HG03280 (cell line): ENCODE measurements at regions not wholly inside any gene's neighbourhood (a gene's known extent, or its start where the extent isn't known, plus 50 kb on each side); places are given as distances from the start of the nearest gene placed in this dataset.

Source experiments
- ATAC-seq: cut with Tn5 transposase; IDR thresholded peaks from one replicate; pipeline ENCODE4 v1.9.1; 2021; ENCODE audit warnings: mild to moderate bottlenecking, moderate library complexity; ENCODE audit not compliant: unreplicated experiment

- no peak for ATAC-seq
Measured at GRCh38 chr6:169165561-169166300, 87.9 kb downstream of the THBS2 start.

DNA sequence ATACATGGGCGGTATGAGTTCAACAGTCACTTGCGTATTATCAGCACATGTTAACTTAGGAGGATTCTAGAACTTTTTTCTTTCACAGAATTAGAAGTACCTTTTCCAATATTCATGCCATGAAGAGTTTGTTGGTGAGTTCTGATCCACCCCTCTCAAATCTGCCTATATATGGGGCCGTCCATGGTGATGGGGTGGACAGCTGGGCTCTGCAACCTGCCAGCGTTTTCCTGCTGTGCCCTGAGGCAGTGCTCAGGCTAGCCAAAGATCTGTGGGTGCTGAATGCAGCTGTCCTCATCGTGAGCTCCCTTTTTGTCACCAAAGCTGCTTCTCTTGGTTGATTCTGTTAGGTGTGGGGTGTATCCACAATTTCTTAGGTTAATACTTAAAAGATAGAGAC, 88.7 kb downstream of the THBS2 start:
- no peak for ATAC-seq

GRCh38 chr6:169164451-169164850, 89.2 kb downstream of the THBS2 start:
- ATAC-seq, result no peak

DNA sequence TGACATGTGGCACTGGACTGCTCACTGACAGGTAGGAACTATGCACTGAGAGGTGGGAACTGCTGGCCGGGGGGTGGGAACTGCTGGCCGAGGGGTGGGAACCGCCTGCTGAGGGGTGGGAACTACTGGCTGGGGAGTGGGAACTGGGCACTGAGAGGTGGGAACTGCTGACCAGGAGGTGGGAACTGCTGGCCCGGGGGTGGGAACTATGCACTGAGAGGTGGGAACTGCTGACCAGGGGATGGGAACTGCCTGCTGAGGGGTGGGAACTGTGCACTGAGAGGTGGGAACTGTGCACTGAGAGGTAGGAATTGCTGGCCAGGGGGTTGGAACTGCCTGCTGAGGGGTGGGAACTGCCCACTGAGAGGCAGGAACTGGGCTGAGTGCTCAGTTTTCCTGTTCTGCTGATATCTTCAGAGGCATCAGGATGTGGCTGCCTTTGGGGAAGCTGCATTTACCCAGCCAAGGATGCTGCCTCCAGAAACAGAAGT, 90.2 kb downstream of the THBS2 start:
- ATAC-seq, result no peak

DNA sequence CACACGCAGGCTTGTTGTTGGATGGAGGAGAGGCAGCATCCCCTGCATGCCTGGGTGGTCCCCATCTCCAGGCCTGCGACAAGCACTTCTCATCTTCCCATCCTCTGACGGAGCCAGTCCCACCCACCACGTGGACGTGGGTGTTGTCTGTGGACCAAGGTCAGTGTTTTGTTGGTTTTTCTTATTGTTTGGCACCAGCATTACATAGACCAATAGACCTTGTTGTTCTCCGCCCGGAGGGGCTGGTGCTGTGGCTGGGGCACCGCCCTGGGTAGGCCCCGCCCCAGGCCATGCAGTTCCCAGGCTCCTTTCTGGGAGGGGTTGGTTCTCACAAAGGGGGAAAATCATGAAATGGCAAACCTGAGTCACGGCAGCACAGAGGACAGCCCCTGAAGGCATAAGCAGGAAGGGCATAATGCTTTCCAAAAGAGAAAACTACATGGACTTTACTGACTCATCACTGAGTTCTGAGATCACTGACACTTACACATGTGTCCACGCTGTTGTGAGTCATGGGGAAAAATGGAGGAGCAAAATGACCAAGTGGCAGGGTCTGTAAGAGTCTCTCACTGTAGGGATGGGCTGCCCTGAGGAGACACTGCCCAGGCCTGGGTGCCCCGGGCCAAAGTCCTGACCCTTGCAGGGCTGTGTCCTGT, 90.8 kb downstream of the THBS2 start:
- ATAC-seq, result no peak

- ATAC-seq, result no peak
Measured at GRCh38 chr6:169162249-169162648, 91.4 kb downstream of the THBS2 start.

- no peak for ATAC-seq
Measured at GRCh38 chr6:169161572-169162167, 92.0 kb downstream of the THBS2 start.

DNA sequence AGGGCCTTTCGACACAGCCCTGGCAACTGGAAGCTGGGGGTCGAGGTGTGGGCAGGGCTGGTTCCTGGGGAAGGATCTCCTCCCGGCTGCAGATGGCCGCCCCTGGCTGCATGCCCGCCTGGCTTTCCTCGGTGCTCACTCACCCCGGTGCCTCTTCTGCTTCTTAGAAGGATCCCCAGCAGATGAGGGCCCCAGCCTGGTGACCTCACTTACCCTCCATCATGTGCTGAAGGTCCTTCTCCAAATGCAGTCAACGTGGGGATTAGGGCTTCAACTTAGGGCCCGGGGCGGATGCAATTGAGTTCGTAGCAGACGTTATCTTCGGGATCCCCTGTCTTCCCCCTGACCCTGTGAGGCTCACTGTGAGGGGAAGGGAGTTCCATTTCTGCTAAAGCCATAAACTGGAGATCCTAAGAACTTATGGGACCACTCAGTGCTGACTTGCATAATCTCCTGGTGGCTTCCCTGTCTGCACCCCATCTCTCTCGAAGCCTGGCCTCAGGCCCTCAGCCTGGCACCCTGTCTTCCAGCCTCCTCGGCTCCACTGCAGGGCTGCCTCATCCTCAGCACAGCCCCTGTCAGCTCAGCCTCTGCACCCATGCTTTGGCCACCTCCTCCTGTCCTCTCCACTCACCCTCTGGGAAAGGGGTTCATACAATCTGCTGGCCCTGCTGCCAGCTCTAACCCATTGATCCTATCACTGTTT, 92.6 kb downstream of the THBS2 start:
- ATAC-seq, result no peak

DNA sequence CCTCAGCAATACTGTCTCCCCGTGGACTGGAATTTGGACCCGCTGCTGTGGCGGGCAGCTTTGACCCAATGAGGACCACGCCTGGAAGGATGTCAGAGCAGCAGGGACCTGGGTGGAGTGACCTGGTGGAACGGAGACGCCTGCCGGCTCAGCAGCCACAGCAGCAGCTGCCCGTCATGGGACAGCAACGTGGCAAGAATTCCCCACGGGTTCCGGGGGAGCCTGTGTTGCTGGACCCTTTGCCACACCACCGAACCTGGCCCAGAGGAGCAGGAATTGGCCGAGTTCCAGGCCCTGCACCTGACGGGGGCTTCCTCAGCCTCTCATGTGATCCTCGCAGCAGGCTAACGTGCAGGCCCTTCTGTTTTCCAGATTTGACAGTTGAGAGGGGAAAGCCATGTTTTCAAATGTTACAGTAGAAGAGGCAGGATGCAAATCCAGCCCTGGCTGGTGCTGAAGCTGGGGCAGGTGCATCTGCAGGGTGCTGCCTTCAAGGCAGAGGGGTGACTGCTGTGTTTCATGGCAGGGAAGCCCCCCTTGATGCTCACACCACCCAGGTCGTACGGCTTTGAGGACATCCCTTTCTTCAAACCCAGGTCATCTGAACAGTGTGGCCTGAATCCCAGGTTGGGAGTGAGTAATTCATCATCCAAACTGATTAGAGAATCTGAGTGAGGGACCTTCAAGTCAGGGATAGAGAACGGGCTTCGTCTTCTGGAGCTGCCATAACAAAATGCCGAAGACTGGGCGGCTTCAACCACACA, 93.4 kb downstream of the THBS2 start:
- no peak for ATAC-seq

DNA sequence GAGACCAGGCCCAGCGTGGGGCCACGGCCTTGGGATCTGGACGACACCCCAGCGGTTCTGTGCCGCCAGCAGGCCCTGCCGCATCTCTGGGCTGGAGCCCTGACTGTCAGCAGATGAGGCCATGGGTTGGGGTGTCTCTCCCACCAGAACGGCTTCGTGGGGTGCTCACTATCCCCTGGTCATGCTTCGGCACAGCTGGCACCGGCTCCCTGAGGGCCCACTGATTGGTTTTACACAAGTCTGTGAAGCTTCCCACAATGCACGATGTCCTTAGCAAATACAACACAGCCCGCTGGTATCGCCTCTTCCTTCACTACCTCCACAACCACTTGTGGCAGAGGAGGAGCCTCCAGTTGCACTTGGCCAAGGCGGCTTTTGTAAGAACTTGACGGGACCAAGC, 94.3 kb downstream of the THBS2 start:
- no peak for ATAC-seq

GRCh38 chr6:169158691-169159090, 95.0 kb downstream of the THBS2 start:
- no peak for ATAC-seq

DNA sequence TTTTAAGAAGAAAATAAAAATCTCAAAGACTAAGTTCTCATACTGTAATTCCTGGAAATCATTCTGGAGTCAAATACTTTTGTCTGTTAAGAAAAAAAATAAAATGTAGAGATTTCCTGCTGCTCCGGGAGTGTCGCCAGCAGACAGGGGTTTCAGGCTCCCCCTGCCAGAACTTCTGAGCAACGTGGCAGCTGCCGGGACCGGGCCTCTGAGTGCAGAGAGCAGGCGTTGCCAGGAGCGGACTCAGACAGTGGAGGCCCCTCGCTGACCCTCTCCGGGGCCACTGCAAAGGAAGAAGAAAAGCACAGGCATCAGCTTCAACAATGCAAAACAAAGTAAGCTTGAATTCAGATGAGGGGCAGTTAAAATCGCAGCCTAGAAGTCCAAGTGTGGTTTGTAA, 95.5 kb downstream of the THBS2 start:
- no peak for ATAC-seq

DNA sequence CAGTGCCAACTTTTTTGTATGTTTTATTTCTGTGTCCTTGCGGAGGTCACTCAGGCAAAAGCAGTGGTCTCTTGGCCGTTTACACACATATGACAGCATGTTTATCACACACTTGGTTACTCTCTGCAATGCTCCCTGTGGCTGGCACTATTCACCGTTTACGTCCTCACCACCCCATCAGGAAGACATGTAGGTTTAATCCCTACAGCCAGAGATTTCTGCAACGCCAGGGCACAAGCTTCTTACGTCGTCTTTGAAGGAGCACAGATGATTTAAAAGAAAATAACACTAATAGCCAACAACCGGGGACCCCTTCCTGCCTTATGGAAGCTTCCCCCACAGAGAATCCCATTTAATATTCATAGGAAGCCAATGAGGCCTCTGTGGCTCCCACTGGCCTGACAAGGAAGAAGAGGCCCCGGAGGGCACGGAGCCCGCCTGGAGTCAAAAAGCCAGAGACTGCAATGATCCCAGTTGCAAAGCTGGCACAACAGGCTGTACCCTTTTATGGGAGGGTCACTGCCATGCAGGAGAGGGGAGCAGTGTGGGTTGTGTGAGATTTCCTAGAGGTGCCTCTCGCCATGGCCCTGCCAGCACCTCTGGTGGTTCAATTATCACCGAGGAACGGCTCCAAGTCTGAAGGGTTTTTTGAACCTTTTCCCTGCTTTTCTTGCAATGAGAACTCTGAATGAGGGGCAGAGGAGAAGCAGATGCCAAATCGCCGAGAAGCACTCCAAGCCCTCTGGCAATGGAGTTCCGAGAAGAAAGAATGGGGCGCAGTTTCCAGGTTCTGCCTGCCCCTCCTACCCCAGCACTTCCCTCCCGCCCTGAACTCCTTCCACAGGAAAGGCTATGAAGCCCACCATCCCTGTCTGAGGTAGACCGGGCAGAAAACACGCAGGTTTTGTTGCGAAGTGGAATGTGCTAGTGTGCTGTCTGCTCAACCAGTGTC, 96.2 kb downstream of the THBS2 start:
- no peak for ATAC-seq

DNA sequence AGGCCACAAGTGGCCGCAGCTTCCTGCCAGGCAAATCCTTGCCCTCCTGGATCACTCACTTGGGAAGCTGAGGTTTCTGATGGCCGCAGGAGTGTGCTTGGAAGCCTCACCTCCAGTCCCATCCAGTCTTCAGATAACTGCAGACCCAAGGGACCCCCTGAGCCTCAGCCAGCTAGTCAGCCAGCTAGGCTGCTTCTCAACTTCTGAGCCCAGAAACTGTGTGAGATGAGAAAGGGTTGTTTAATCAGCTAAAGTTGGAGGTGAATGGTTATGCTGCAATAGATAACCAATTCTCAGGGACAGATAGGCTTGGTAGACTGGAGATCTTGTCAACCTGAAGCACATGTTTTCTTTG, 96.9 kb downstream of the THBS2 start:
- no peak for ATAC-seq

DNA sequence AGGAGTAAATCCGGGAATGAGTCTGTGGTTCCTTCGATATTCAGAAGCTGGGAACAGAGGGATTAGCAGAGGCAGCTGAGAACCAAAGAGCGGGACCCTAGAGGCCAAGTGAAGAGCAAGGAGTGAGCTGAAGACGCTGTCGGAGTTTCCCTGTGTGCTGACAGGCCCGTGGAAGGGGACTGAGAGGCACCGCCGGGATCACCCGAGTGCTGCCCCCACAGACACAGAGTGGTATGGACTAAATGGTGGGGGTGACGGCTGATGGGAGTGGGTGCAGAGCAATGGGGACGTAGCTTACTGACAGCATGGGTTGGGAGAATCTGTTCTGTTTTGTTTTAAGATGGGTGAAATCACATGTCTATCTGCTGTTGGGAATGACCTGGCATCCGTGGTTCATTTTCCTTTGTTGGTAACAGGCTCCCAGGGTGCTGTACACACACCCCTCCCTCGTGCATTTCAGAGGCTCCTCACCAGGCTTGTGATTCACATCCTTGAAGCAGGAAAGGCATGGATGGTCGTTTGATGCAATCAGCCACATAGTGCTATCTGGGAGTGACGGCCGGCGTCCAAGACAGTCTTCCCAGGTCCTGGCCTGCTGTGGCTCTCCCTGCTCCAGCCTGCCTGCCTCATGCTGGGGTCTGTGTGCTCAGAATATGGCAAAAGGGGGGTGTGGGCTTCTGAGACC, 97.4 kb downstream of the THBS2 start:
- ATAC-seq, result no peak

DNA sequence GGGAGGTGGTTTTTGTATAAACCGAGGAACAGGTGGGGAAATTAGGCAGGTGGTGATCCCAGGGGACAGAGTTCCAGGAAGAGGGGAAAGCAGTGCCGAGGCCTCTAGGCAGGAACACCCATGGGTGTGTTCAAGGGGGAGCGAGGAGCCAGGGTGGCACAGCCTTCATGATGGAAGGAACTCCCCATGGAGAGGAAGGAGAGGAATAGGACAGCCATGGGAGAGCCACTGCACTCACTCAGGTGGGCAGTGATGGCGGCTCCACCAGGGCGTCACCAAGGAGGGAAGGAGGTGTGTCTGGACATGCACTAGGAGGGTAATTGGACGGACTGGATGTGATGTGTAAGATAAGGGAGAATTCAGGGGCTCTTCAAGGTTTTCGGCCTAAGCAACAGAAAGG, 98.2 kb downstream of the THBS2 start:
- ATAC-seq, result no peak

GRCh38 chr6:169153401-169153800, 100.2 kb downstream of the THBS2 start:
- no peak for ATAC-seq

DNA sequence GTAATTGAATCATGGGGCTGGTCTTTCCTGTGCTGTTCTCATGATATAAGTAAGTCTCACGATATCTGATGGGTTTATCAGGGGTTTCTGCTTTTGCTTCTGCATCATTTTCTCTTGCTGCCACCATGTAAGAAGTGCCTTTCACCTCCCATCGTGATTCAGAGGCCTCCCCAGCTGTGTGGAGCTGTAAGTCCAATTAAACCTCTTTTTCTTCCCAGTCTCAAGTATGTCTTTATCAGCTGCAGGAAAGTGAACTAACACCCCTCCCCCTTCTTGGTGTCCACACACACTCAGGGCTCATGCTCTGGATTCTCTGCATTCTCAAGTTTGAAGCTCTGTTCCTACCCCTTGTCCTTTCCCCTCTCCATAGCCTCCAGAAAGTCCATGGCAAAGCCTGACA, 107.1 kb downstream of the THBS2 start:
- ATAC-seq, result no peak

DNA sequence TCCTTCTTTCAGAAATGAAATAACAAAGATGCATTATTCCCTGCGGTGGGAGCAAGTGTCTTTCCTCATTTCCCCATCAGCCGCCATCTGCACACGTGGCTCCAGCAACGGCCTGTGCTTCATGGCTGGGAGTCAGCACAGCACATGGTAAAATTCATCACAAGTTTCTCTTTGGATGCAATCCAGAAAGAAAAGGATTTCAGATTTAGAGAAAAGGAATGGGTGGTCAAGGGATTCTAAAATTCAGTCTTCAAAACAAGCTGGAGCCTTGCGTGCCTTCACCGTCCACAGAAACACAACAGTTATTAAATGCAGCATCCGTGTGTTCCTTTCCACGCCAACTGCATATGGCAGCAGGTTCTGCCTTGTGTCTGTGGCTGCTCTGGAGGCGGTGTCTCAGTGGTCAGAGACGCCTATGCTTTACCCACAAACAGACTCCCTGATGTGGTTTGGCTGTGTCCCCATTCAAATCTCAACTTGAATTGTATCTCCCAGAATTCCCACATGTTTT, 107.6 kb downstream of the THBS2 start:
- no peak for ATAC-seq
